ENCODE measurements at regions not wholly inside any gene's neighbourhood (a gene's known extent, or its start where the extent isn't known, plus 50 kb on each side); places are given as distances from the start of the nearest gene placed in this dataset.

DNA sequence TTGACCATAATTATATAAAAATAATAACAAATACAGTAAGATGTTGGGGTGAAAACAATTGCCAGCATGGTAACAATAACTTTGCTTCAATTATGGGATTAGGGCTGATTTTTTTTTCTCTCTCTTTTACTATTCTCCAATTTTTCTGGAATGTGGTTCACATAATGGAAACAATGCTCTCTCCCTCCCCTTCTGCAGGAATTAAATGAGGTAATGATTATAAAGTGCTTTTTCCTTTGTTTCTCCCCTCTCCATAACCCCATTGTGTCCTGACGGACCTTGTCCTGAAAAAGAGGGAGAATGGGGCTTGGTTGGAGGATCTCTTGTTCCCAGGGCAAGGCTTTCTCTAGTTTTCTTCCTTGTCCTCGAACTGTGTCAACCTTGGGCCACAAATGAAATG, 234.0 kb upstream of the ZNF32 start:
- Histone ChIP-seq H3K4me1 (replicated peaks in 1 of 4; ENCODE audit: control insufficient read depth in 3 of 4, insufficient read depth in 4 of 4, low read length in 3 of 4) (no peaks in the 10 kb centered on the region), H3K4me3 (ENCODE audit: extremely low read depth in 1 of 4, insufficient read depth in 2 of 4, low read depth in 3 of 4, low read length in 4 of 4) (no peak overlapping the region), H3K4ac (replicated peaks; ENCODE audit: insufficient read length, low read depth, low read length) (no peak overlapping the region), H3K18ac (ENCODE audit: extremely low read depth, low read length) (no peak overlapping the region), H4K20me1 (replicated peaks in 1 of 2; ENCODE audit: control insufficient read depth in 1 of 2, insufficient read depth in 2 of 2, low read length in 2 of 2) (no peaks in the 10 kb centered on the region), H3K23me2 (ENCODE audit: low read depth, low read length) (no peaks in the 10 kb centered on the region), H4K5ac (ENCODE audit: insufficient read length, low read depth, low read length) (no peak overlapping the region), H3K79me1 (ENCODE audit: low read depth, low read length) (no peaks in the 10 kb centered on the region), H3K27ac (ENCODE audit: low read depth, low read length) (no peak overlapping the region), H2BK12ac (ENCODE audit: low read depth, low read length) (no peak overlapping the region), H2AFZ (ENCODE audit: low read length) (no peak overlapping the region), H2AK5ac (ENCODE audit: low read depth, low read length) (no peak overlapping the region), H3K27me3 (replicated peaks in 1 of 4; ENCODE audit: control insufficient read depth in 3 of 4, extremely low read depth in 1 of 4, insufficient read depth in 3 of 4, low read length in 3 of 4) (no peaks in the 10 kb centered on the region), H4K8ac (ENCODE audit: extremely low read depth, insufficient read depth, low read length) (no peak overlapping the region), H3K56ac (replicated peaks; ENCODE audit: insufficient read length, low read depth, low read length) (no peak overlapping the region), H3K36me3 (ENCODE audit: control insufficient read depth in 2 of 4, insufficient read depth in 4 of 4, low read length in 3 of 4) (no peaks in the 10 kb centered on the region), H3K14ac (ENCODE audit: insufficient read length) (no peak overlapping the region), H2BK5ac (ENCODE audit: low read depth, low read length) (no peak overlapping the region), H3K4me2 (ENCODE audit: insufficient read depth in 1 of 2, low read depth in 2 of 2, low read length in 2 of 2) (no peak overlapping the region), H4K91ac (replicated peaks; ENCODE audit: insufficient read length, low read length) (no peak overlapping the region), H2BK15ac (ENCODE audit: low read length) (no peak overlapping the region), H3K79me2 (ENCODE audit: control insufficient read depth in 1 of 2, insufficient read depth in 2 of 2, low read length in 2 of 2) (no peaks in the 10 kb centered on the region), H3K23ac (ENCODE audit: insufficient read length) (no peak overlapping the region), H2BK20ac (ENCODE audit: low read length) (no peak overlapping the region), H3K9ac (replicated peaks in 1 of 4; ENCODE audit: extremely low read depth in 1 of 4, low read depth in 3 of 4, low read length in 3 of 4) (no peak overlapping the region), H2BK120ac (replicated peaks; ENCODE audit: low read depth, low read length) (no peak overlapping the region), H3K9me3 (ENCODE audit: insufficient read depth in 2 of 2, low read depth in 1 of 2, low read length in 1 of 2) (no peaks in the 10 kb centered on the region)
- no peak for FAIRE-seq
- TF ChIP-seq KDM4A (IDR thresholded peaks at IDR 0.05; ENCODE audit: low read depth, low read length, severe bottlenecking), result no peak
- TF ChIP-seq, protein P1, sequence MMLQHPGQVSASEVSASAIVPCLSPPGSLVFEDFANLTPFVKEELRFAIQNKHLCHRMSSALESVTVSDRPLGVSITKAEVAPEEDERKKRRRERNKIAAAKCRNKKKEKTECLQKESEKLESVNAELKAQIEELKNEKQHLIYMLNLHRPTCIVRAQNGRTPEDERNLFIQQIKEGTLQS (IDR thresholded peaks at IDR 0.05; ENCODE audit: insufficient read depth, low read depth, low read length), result no peak
- no peak for TF ChIP-seq KDM1A (IDR thresholded peaks at IDR 0.05; ENCODE audit: borderline replicate concordance, low read length)
- no peak for TF ChIP-seq EP300 (IDR thresholded peaks at IDR 0.05; ENCODE audit: borderline replicate concordance in 1 of 2, low read depth in 2 of 2, low read length in 2 of 2)
- no peak for TF ChIP-seq POLR2AphosphoS5 (IDR thresholded peaks at IDR 0.05; ENCODE audit: low read depth, low read length)
- TF ChIP-seq, protein P2, sequence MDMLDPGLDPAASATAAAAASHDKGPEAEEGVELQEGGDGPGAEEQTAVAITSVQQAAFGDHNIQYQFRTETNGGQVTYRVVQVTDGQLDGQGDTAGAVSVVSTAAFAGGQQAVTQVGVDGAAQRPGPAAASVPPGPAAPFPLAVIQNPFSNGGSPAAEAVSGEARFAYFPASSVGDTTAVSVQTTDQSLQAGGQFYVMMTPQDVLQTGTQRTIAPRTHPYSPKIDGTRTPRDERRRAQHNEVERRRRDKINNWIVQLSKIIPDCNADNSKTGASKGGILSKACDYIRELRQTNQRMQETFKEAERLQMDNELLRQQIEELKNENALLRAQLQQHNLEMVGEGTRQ (IDR thresholded peaks at IDR 0.05; ENCODE audit: low read length), result no peak
- TF ChIP-seq POLR2A (IDR thresholded peaks at IDR 0.05; ENCODE audit: control extremely low read depth in 1 of 2, low read depth in 2 of 2, low read length in 2 of 2), result no peak
- TF ChIP-seq HDAC2 (IDR thresholded peaks at IDR 0.05; ENCODE audit: borderline replicate concordance in 1 of 2, low read depth in 2 of 2, low read length in 2 of 2), result no peak
- TF ChIP-seq TEAD4 (IDR thresholded peaks at IDR 0.05; ENCODE audit: low read depth, low read length), result no peak
- ChIA-PET CTCF (ENCODE audit: partially characterized antibody) (no interaction called here), POLR2A (ENCODE audit: partially characterized antibody) (no interaction called here)
- DNase-seq (ENCODE audit: low read depth in 1 of 2, low spot score in 2 of 2), result no peak
- 82% methylated on average over 2 of the region's 2 CpGs; no CpG with 5 or more reads in 1 of the 2 experiments for WGBS, 2 experiments (ENCODE audit: extremely low coverage in 1 of 2, insufficient coverage in 1 of 2, insufficient read length in 1 of 2, insufficient replicate concordance in 2 of 2, low coverage in 1 of 2, low lambda C conversion rate in 2 of 2, missing lambda C conversion rate in 1 of 2)

Data from H1 (cell line).